H1 (cell line): ENCODE measurements at regions not wholly inside any gene's neighbourhood (a gene's known extent, or its start where the extent isn't known, plus 50 kb on each side); places are given as distances from the start of the nearest gene placed in this dataset.

Experiments
- BACH1 ChIP-seq: IDR thresholded peaks from 2 replicates; pipeline ENCODE4 v1.6.1; 2012; ENCODE audit warnings: low read length, improper control_type of control experiment
- SIRT6 ChIP-seq: IDR thresholded peaks from one replicate; pipeline ENCODE4 v1.7.1; 2012; ENCODE audit warnings: low read length, inconsistent platforms

- no peak for TF ChIP-seq SIRT6
- no peak for TF ChIP-seq BACH1
- TF ChIP-seq, all 59 proteins: peak for 0
Measured at GRCh38 chr2:238518172-238518820, 91.6 kb downstream of the ASB1 start (continued).
